ENCODE measurements at regions not wholly inside any gene's neighbourhood (a gene's known extent, or its start where the extent isn't known, plus 50 kb on each side); places are given as distances from the start of the nearest gene placed in this dataset.

DNA sequence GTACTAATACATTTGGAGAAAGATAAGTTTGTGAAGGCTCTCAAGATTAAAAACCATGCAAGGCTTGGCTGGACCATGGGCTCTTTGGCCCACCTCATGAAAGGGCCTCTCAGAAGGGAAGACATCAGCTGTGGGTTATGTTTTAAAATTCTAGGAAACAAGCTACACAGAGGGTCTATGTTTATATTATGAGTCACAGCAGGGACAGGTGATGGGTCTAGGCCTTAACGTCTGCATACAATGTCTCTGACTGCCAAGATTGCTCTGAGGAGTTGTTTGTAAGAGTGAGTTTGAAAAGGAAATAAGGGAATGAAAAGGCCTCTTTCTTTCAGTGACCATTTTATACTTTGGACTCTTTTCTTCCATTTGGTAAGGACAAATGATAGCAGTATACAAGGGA is 77.0 kb upstream of the ARMCX2 start:
- TF ChIP-seq CTCF (IDR thresholded peaks at IDR 0.05) = no peak
- TF ChIP-seq EZH2 (IDR thresholded peaks at IDR 0.05; ENCODE audit: borderline replicate concordance, insufficient read depth, low read depth, low read length, poor library complexity, severe bottlenecking) = no peak
